ENCODE measurements at regions not wholly inside any gene's neighbourhood (a gene's known extent, or its start where the extent isn't known, plus 50 kb on each side); places are given as distances from the start of the nearest gene placed in this dataset.

GRCh38 chr2:15700599-15701340 lies 109.1 kb downstream of the DDX1 start:
- Histone ChIP-seq H4K5ac (ENCODE audit: insufficient read length, low read depth, low read length) (no peak overlapping the region), H3K4me3 (ENCODE audit: extremely low read depth in 1 of 4, insufficient read depth in 2 of 4, low read depth in 3 of 4, low read length in 4 of 4) (no peak overlapping the region), H3K14ac (ENCODE audit: insufficient read length) (no peak overlapping the region), H4K8ac (ENCODE audit: extremely low read depth, insufficient read depth, low read length) (no peak overlapping the region), H3K9ac (replicated peaks in 1 of 4; ENCODE audit: extremely low read depth in 1 of 4, low read depth in 3 of 4, low read length in 3 of 4) (no peak overlapping the region), H4K91ac (replicated peaks; ENCODE audit: insufficient read length, low read length) (no peak overlapping the region), H2BK15ac (ENCODE audit: low read length) (no peak overlapping the region), H3K27ac (ENCODE audit: low read depth, low read length) (no peak overlapping the region), H2AFZ (ENCODE audit: low read length) (0 out of 2 replicates have a peak overlapping the region, but pooled peaks have one; percentile 13), H3K4me1 (replicated peaks in 1 of 4; ENCODE audit: control insufficient read depth in 3 of 4, insufficient read depth in 4 of 4, low read length in 3 of 4) (no peaks in the 10 kb centered on the region; a peak in 1 of 7 replicates), H2BK5ac (ENCODE audit: low read depth, low read length) (no peak overlapping the region), H2AK5ac (ENCODE audit: low read depth, low read length) (no peak overlapping the region), H3K9me3 (ENCODE audit: insufficient read depth in 2 of 2, low read depth in 1 of 2, low read length in 1 of 2) (no peaks in the 10 kb centered on the region), H3K4me2 (ENCODE audit: insufficient read depth in 1 of 2, low read depth in 2 of 2, low read length in 2 of 2) (no peak overlapping the region), H3K23ac (ENCODE audit: insufficient read length) (no peak overlapping the region), H3K36me3 (ENCODE audit: control insufficient read depth in 2 of 4, insufficient read depth in 4 of 4, low read length in 3 of 4) (no peaks in the 10 kb centered on the region), H2BK120ac (replicated peaks; ENCODE audit: low read depth, low read length) (no peak overlapping the region), H3K56ac (replicated peaks; ENCODE audit: insufficient read length, low read depth, low read length) (no peak overlapping the region), H3K79me2 (ENCODE audit: control insufficient read depth in 1 of 2, insufficient read depth in 2 of 2, low read length in 2 of 2) (no peaks in the 10 kb centered on the region), H2BK12ac (ENCODE audit: low read depth, low read length) (no peak overlapping the region), H3K4ac (replicated peaks; ENCODE audit: insufficient read length, low read depth, low read length) (no peak overlapping the region), H4K20me1 (replicated peaks in 1 of 2; ENCODE audit: control insufficient read depth in 1 of 2, insufficient read depth in 2 of 2, low read length in 2 of 2) (no peaks in the 10 kb centered on the region), H3K79me1 (ENCODE audit: low read depth, low read length) (no peaks in the 10 kb centered on the region), H3K18ac (ENCODE audit: extremely low read depth, low read length) (no peak overlapping the region), H3K23me2 (ENCODE audit: low read depth, low read length) (no peaks in the 10 kb centered on the region; the same call in 1 of the 2 replicates), H3K27me3 (replicated peaks in 1 of 4; ENCODE audit: control insufficient read depth in 3 of 4, extremely low read depth in 1 of 4, insufficient read depth in 3 of 4, low read length in 3 of 4) (no peaks in the 10 kb centered on the region), H2BK20ac (ENCODE audit: low read length) (no peak overlapping the region)
- CTCF ChIA-PET (ENCODE audit: partially characterized antibody), result interaction anchor here (1.0 to 1.6 kb wide), 2 partner anchors 16 kb away, joined by 3 to 4 read pairs; no protein-coding TSS in a partner anchor
- FAIRE-seq, result no peak
- no peak for DNase-seq (ENCODE audit: low read depth in 1 of 2, low spot score in 2 of 2)
- POLR2A ChIA-PET (ENCODE audit: partially characterized antibody), result no interaction called here
- WGBS, 2 experiments (ENCODE audit: extremely low coverage in 1 of 2, insufficient coverage in 1 of 2, insufficient read length in 1 of 2, insufficient replicate concordance in 2 of 2, low coverage in 1 of 2, low lambda C conversion rate in 2 of 2, missing lambda C conversion rate in 1 of 2), result 75% methylated on average over 7 of the region's 7 CpGs; no CpG with 5 or more reads in 1 of the 2 experiments
- TF ChIP-seq, protein P1, sequence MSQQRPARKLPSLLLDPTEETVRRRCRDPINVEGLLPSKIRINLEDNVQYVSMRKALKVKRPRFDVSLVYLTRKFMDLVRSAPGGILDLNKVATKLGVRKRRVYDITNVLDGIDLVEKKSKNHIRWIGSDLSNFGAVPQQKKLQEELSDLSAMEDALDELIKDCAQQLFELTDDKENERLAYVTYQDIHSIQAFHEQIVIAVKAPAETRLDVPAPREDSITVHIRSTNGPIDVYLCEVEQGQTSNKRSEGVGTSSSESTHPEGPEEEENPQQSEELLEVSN (IDR thresholded peaks at IDR 0.05), result no peak
- TF ChIP-seq CBX5 (IDR thresholded peaks at IDR 0.05; ENCODE audit: low read depth, low read length), result no peak
- TF ChIP-seq HDAC2 (IDR thresholded peaks at IDR 0.05; ENCODE audit: borderline replicate concordance in 1 of 2, low read depth in 2 of 2, low read length in 2 of 2), result no peak
- no peak for TF ChIP-seq CTBP2 (IDR thresholded peaks at IDR 0.05; ENCODE audit: borderline replicate concordance, insufficient read depth, insufficient read length, low read length)
- TF ChIP-seq SRF (IDR thresholded peaks at IDR 0.05; ENCODE audit: low read depth, low read length), result no peak
- no peak for TF ChIP-seq BRCA1 (IDR thresholded peaks at IDR 0.05; ENCODE audit: low read depth, low read length)
- TF ChIP-seq SIX5 (IDR thresholded peaks at IDR 0.05; ENCODE audit: low read depth, low read length), result no peak
- no peak for TF ChIP-seq CEBPB (IDR thresholded peaks at IDR 0.05; ENCODE audit: low read depth, low read length)
- TF ChIP-seq POLR2AphosphoS5 (IDR thresholded peaks at IDR 0.05; ENCODE audit: low read depth, low read length), result no peak
